HG02678 (cell line): ENCODE measurements at regions not wholly inside any gene's neighbourhood (a gene's known extent, or its start where the extent isn't known, plus 50 kb on each side); places are given as distances from the start of the nearest gene placed in this dataset.

Experiments used
- ATAC-seq: cut with Tn5 transposase; IDR thresholded peaks from one replicate; pipeline ENCODE4 v1.9.1; 2021; ENCODE audit warnings: mild to moderate bottlenecking, moderate library complexity; ENCODE audit not compliant: unreplicated experiment

DNA sequence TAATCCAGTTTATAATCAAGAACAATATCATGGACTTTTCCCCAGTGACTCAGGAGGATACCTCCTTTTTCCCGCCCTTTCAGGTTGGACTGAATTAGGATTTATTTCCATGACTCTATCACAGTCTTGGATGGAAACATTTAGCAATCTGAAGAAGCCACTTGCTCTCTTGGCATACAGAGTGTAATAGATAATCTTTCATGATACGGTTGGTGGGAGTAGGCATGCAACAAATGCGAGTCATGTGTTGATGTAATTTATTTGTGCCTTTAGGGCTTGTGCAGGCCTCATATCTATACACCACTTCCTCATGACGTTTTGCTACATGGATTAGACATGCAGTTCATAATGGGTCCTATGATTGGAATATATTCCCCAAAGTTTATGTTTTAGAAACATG lies 54.2 kb upstream of the MCTP2 start:
- no peak for ATAC-seq

- no peak for ATAC-seq
These were observed 55.9 kb upstream of the MCTP2 start for GRCh38 chr15:94175420-94175819.

GRCh38 chr15:94174399-94174802 lies 57.0 kb upstream of the MCTP2 start:
- ATAC-seq, result peak; percentile 92

DNA sequence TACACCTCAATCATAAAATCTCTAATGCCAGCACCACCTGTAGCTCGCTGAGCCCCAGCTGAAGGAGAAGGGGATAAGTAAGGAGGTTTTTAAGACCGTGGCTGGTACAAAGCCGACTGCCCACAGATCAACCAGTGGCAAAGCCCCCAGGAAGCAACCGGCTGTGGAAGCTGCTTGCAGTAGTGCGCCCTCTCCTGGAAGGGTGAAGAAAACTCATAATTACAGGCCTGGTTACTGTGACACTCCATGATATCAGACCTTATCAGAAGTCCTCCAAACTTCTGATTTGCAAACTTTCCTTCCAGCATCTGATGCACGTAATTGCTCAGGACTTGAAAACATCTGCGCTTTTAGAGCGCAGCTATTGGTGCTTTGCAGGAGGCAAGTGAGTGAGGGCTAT lies 63.1 kb upstream of the MCTP2 start:
- no peak for ATAC-seq

- ATAC-seq, result no peak
These were observed 66.4 kb upstream of the MCTP2 start for GRCh38 chr15:94164971-94165370.

- ATAC-seq, result no peak
These were observed 67.1 kb upstream of the MCTP2 start for GRCh38 chr15:94164202-94164807.

GRCh38 chr15:94162939-94163338 lies 68.4 kb upstream of the MCTP2 start:
- no peak for ATAC-seq

DNA sequence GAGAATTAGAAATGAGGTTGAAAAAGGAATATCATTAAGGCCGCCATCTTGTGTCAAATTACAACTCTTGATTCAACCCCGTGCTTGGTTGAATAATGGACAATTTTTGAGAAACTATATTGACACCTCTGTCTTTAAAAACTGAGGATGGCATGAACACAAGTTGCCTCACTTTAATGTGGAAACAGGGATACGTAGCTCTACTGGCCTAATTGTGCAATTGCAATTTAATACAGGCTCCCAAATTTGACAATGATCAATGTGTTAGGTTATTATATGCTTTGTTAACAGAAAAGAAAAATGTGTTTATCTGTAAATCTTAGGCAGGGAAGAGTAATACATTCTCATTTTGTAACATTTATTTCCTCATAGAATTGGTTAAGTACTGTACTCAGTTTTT lies 77.1 kb upstream of the MCTP2 start:
- ATAC-seq, result no peak

DNA sequence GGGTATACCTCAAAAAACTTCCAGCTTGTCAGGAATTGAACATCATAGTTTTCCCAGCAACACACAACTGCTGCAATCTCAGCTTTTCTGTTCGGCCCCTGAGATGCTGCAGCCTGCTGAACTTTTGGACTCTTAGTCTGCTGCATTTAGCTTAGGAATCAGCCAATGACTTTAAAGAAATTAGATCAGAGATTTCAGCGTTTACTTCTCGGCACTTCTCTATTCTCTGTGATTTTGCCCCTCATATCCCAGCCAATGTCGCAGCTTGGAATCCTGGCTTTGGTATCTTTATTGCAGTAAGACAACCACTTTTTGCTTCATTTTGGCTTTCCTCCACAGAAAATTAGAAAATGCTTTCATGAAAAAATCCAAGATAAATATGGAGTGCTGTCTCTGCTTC lies 86.3 kb upstream of the MCTP2 start:
- no peak for ATAC-seq

DNA sequence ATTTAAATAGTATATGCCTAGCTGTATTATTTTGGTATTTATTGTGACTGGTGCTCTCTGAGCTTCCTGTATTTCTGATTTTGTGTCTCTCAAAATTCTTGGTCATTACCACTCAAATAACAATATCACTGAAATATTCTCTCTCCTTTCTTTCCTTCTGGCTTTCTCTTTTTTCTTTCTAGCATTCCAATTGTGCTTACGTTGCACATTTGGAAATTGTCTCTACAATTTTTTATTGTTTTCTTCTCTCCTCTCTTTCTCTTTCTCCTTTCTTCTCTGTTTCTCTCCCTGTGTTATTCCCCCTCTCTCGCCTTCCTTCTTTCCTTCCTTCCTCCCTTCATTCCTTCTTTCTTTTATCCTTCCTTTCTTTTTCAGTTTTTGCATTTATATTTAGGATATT lies 89.6 kb upstream of the MCTP2 start:
- no peak for ATAC-seq

- no peak for ATAC-seq
These were observed 95.7 kb upstream of the MCTP2 start for GRCh38 chr15:94135486-94136147.

GRCh38 chr15:94131875-94132274 lies 99.5 kb upstream of the MCTP2 start:
- no peak for ATAC-seq

GRCh38 chr15:94130504-94130903 lies 100.9 kb upstream of the MCTP2 start:
- ATAC-seq, result no peak

GRCh38 chr15:94127006-94127405 lies 104.4 kb upstream of the MCTP2 start:
- no peak for ATAC-seq

DNA sequence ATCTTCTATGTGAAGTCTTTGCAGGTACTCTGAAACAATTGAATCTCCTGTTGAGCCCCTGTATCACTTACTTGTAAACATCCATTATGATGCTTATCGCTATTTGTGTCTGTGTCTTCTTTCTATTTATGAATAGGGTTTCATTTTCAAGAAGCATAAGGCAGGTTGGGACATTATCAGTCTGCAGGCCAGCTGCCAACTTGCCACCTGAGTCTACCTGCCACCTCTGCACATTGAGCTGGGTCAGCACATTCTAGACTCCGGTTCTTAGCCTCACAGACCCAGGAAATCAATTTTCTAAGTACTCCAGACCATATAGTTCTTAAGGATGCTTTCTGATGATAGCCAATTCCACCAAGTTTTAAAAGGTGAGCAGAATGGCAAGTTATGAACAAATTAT lies 105.7 kb upstream of the MCTP2 start:
- no peak for ATAC-seq

GRCh38 chr15:94125156-94125555 lies 106.2 kb upstream of the MCTP2 start:
- ATAC-seq, result no peak

- ATAC-seq, result no peak
These were observed 108.8 kb upstream of the MCTP2 start for GRCh38 chr15:94122516-94122915.

GRCh38 chr15:94119923-94120775 lies 111.2 kb upstream of the MCTP2 start:
- ATAC-seq, result peak; percentile 100

DNA sequence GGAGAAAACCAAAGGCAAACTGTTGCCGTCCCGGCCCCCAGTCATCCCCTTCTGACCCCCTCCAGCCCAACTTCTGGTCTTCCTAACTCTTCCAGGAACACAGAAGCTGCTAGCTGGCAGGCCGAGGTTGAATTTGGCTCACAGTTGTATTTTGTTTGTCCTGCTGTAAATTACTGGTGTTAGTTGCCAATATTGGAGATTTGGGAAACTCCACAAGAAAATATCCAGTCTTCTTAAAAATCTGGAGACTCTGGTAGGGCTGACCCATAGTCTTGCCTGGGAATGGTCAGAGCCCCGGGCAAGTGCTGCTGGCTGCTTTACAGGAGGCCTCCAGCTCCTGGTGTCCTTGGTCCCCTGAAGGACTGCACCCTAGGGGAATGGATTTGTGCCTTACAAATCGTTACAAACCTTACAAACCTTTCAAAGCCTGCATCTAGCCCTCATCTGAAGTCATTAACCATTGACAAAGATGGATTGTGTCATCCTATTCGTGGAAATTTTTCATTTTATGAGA lies 112.0 kb upstream of the MCTP2 start:
- ATAC-seq, result no peak

GRCh38 chr15:94110476-94111130 lies 120.8 kb upstream of the MCTP2 start:
- ATAC-seq, result no peak

DNA sequence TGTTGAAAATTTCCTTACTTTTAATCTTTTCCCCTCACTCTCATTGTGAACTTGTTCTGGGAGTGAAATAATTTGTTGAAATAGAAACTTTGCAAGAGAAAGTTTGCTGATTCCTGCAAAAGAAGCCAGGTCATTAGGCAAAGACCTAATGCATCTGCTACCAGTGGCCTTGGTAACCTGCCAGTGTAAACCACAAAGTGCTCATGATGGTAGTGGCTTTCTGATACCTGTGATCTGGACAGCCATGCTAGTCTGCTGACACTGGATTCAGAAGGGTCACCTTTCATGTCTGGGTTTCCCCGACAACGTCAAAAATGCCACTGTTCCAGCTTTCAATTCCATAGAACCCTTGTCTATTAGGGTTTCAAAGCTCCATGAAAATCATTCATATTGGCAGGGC lies 123.7 kb upstream of the MCTP2 start:
- no peak for ATAC-seq
